Calu3 (cell line): ENCODE measurements at regions not wholly inside any gene's neighbourhood (a gene's known extent, or its start where the extent isn't known, plus 50 kb on each side); places are given as distances from the start of the nearest gene placed in this dataset.
"Not testable (repeated sequence)": the region's sequence is repeated elsewhere in the genome, so short reads cannot be mapped to it uniquely, and the experiment has no call there.

ENCODE experiments used
- BruUV-seq: library from RNA; stranded (reverse); fragments of 400-500 nt; replicated peaks from 2 replicates; lab custom pipeline; 2021; lab: Mats Ljungman, UMichigan
- CTCF ChIA-PET: fragments of 300-600 bp; sonication (Branson Sonifier 250); formaldehyde crosslinking; loops from one replicate; lab custom pipeline; 2022; ENCODE audit warnings: antibody characterized with exemption; lab: Charles Lee
- DNase-seq: peaks from one replicate; pipeline ENCODE4 v3.0.0; 2022
- H3K27ac Mint-ChIP-seq: one replicate; pipeline ENCODE4 v1.8.0; 2022; ENCODE audit warnings: mixed read lengths; ENCODE audit not compliant: unreplicated experiment
- H3K27me3 Mint-ChIP-seq: one replicate; pipeline ENCODE4 v1.8.0; 2022; ENCODE audit warnings: mixed read lengths; ENCODE audit not compliant: unreplicated experiment
- H3K36me3 Mint-ChIP-seq: one replicate; pipeline ENCODE4 v1.8.0; 2022; ENCODE audit warnings: mild to moderate bottlenecking, moderate library complexity, mixed read lengths; ENCODE audit not compliant: insufficient read depth, unreplicated experiment
- H3K4me1 Mint-ChIP-seq: one replicate; pipeline ENCODE4 v1.8.0; 2022; ENCODE audit warnings: mild to moderate bottlenecking, low read depth, mixed read lengths; ENCODE audit not compliant: unreplicated experiment
- H3K4me3 Mint-ChIP-seq: one replicate; pipeline ENCODE4 v1.8.0; 2022; ENCODE audit warnings: mild to moderate bottlenecking, low read depth, moderate library complexity, mixed read lengths; ENCODE audit not compliant: unreplicated experiment
- H3K9me3 Mint-ChIP-seq: one replicate; pipeline ENCODE4 v1.8.0; 2022; ENCODE audit warnings: low read depth, mixed read lengths; ENCODE audit not compliant: unreplicated experiment
- intact Hi-C: fragments of 100-400 bp; cut with micrococcal nuclease; formaldehyde crosslinking; loops from one replicate; pipeline ENCODE4 v1.10.0; 2022; ENCODE audit not compliant: unreplicated experiment
- TF ChIP-seq, protein P1 (sequence below): fragments of 200-600 bp; IDR thresholded peaks from one replicate; pipeline ENCODE4 v1.8.0; 2022; ENCODE audit warnings: antibody characterized with exemption; ENCODE audit not compliant: unreplicated experiment

DNA sequence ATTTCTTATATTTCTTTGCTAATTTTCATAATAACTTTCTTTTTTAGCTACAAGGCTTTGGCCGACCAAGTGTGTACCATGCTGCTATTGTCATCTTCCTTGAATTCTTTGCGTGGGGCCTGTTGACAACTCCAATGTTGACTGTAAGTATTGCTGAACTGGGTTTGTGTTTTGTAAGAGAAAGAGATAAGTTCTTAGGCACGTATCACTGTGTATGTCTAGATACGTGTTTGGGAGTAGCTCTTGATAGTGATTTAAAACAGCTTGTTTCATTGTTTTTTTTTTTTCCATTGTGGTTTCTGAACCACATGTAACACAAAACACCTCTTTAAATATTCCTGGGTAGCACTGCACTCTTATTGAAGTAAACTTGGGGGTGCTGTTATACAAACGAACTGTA lies 86.7 kb upstream of the NUTM2F start:
- intact Hi-C loops, DNase-seq, H3K27me3 Mint-ChIP-seq, H3K36me3 Mint-ChIP-seq, CTCF ChIA-PET, BruUV-seq, H3K4me1 Mint-ChIP-seq, H3K27ac Mint-ChIP-seq, H3K9me3 Mint-ChIP-seq, H3K4me3 Mint-ChIP-seq: not testable (repeated sequence)

DNA sequence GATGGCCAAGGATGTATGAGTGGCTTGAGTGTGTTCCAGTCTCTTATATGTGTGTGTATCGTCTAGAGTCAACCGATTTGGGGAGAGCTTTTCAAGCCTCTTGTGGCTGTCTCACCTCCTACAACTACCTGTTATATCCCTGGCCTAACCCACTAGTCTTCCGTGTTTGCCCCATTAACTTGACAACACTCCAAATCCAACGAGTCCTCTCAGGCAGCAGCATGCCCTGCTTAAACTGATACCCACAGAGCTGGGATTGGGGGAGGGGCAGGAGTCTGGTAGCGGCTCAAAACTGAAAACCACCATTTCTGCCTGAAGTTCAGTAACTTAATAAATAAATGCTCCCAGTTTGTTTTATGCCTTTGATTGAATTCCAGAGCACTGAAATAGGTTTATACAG lies 91.7 kb upstream of the NUTM2F start:
- not testable (repeated sequence) for DNase-seq

DNA sequence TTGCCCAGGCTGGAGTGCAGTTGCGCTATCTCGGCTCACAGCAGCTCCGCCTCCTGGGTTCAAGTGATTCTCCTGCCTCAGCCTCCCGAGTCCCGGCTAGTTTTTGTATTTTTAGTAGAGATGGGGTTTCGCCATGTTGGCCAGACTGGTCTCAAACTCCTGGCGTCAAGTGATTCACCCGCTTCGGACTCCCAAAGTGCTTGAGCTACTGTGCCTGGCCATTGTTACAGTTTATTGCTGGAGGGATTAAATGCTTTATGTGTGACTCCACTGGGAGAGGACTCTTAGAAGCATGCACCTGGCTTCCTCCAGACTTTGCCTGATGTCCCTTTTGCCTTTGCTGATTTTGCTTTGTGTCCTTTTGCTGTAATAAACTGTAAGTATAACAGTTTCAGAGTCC lies 93.5 kb upstream of the NUTM2F start:
- H3K4me3 Mint-ChIP-seq, BruUV-seq, CTCF ChIA-PET, H3K27ac Mint-ChIP-seq, DNase-seq, H3K27me3 Mint-ChIP-seq, intact Hi-C loops, H3K36me3 Mint-ChIP-seq, H3K4me1 Mint-ChIP-seq, H3K9me3 Mint-ChIP-seq: not testable (repeated sequence)

More for the DNA sequence above, 91.7 kb upstream of the NUTM2F start:
- BruUV-seq, H3K4me1 Mint-ChIP-seq, H3K27ac Mint-ChIP-seq, CTCF ChIA-PET, H3K27me3 Mint-ChIP-seq, H3K4me3 Mint-ChIP-seq, intact Hi-C loops, H3K36me3 Mint-ChIP-seq, H3K9me3 Mint-ChIP-seq: not testable (repeated sequence)

DNA sequence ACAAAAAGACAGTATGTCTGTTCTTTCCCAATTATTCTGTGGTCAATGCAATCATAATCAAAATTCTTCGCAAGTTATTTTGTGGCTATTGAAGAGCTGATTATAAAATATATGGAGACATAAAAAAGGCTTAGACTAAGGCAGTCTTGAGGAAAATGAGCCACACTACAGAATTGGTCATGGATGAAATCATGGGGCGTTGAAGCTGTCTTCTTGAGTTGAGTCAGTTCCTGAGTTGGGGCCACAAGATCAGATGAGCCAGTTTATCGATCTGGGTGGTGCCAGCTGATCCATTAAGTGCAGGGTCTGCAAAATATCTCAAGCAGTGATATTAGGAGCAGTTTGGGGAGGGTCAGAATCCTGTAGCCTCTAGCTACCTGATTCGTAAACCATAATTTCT lies 96.9 kb upstream of the NUTM2F start:
- DNase-seq, H3K27ac Mint-ChIP-seq, H3K9me3 Mint-ChIP-seq, intact Hi-C loops, BruUV-seq, CTCF ChIA-PET, H3K4me1 Mint-ChIP-seq, H3K4me3 Mint-ChIP-seq, H3K27me3 Mint-ChIP-seq, H3K36me3 Mint-ChIP-seq: not testable (repeated sequence)

DNA sequence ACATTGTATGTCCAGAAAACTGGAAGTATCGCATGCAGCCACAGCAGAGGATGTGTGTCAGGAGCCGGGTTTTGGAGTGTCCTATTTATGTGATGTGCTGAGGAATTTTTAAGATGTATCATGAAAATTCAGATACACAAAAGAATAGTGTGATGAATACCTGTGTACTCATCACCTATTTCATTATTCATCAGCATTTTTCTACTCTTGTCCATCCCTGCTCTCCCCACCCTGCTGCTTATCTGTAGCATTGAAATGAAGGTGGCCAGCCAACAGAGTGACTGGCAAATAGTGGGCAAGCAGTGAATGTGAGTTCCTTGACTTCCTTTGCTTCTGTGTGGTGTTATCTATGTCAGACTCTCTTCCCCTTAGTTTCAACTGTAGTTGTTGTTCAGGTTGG lies 108.7 kb upstream of the NUTM2F start:
- H3K27me3 Mint-ChIP-seq, intact Hi-C loops, H3K4me1 Mint-ChIP-seq, H3K36me3 Mint-ChIP-seq, H3K4me3 Mint-ChIP-seq, BruUV-seq, H3K27ac Mint-ChIP-seq, DNase-seq, H3K9me3 Mint-ChIP-seq, CTCF ChIA-PET: not testable (repeated sequence)

DNA sequence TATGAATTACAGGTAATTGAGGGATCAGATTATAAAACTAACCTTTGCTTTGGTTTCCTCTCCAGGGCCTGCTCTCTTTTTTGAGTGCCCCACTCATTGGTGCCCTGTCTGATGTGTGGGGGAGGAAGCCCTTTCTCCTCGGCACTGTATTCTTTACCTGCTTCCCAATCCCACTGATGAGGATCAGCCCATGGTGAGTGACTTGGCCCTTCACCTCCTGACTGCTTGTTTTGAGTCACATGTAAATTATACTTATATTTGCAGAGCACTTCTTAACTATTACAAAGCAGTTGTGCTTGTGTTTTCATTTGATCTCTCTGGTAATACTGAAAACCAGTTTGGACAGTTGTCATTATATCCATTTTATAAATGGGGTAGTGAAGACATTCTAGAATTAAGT lies 109.9 kb upstream of the NUTM2F start:
- BruUV-seq, H3K36me3 Mint-ChIP-seq, CTCF ChIA-PET, DNase-seq, H3K27ac Mint-ChIP-seq, H3K4me3 Mint-ChIP-seq, H3K9me3 Mint-ChIP-seq, H3K27me3 Mint-ChIP-seq, intact Hi-C loops: not testable (repeated sequence)
- H3K4me1 Mint-ChIP-seq = peaks cover 16% of the 10 kb centered on the region

DNA sequence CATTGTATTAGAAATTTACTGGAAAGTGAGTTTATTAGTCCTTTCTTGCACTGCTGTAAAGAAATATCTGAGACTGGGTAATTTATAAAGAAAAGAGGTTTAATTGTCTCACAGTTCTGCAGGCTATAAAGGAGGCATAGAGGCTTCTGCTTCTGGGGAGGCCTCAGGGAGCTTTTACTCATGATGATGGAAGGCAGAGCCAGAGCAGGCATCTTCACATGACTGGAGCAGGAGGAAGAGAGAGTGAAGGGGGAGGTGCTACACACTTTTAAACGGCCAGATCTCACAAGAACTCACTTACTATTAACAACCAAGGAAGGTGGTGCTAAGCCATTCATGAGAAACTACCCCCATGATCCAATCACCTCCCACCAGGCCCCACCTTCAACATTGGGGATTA lies 112.7 kb upstream of the NUTM2F start:
- H3K4me1 Mint-ChIP-seq = peaks cover 20% of the 10 kb centered on the region
- H3K4me3 Mint-ChIP-seq, H3K36me3 Mint-ChIP-seq, BruUV-seq, intact Hi-C loops, DNase-seq, H3K27me3 Mint-ChIP-seq, H3K9me3 Mint-ChIP-seq, H3K27ac Mint-ChIP-seq, CTCF ChIA-PET: not testable (repeated sequence)

DNA sequence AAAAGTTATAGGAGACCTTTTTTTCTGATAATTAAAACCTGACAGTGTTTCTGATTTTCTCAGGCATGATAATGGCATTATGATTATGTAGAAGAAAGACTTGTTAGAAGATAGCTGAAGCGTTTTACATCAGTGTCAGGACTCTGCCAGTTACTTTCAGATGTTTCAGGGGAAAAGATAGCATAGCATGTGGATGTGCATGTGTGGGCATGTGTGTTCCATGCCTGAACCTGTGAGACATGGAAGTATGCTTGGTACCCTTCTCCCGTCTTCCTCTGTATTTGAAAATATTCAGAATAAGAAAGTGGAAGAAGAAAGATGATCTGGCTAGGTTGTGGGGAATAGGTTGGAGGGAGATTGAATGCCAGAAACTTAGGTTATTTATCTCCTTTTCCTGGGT lies 113.1 kb upstream of the PCAT7 start:
- CTCF ChIA-PET = no interaction called here
- TF ChIP-seq, protein P1, sequence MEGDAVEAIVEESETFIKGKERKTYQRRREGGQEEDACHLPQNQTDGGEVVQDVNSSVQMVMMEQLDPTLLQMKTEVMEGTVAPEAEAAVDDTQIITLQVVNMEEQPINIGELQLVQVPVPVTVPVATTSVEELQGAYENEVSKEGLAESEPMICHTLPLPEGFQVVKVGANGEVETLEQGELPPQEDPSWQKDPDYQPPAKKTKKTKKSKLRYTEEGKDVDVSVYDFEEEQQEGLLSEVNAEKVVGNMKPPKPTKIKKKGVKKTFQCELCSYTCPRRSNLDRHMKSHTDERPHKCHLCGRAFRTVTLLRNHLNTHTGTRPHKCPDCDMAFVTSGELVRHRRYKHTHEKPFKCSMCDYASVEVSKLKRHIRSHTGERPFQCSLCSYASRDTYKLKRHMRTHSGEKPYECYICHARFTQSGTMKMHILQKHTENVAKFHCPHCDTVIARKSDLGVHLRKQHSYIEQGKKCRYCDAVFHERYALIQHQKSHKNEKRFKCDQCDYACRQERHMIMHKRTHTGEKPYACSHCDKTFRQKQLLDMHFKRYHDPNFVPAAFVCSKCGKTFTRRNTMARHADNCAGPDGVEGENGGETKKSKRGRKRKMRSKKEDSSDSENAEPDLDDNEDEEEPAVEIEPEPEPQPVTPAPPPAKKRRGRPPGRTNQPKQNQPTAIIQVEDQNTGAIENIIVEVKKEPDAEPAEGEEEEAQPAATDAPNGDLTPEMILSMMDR = no peak
- no peaks in the 10 kb centered on the region for H3K9me3 Mint-ChIP-seq
- no TSS peak for BruUV-seq
- H3K36me3 Mint-ChIP-seq = peaks cover 13% of the 10 kb centered on the region
- H3K27me3 Mint-ChIP-seq = no peaks in the 10 kb centered on the region
- DNase-seq = no peak
- intact Hi-C loops = no loop called here
- H3K4me3 Mint-ChIP-seq = no peak overlapping the region
- peaks cover 20% of the 10 kb centered on the region for H3K4me1 Mint-ChIP-seq
- no peak overlapping the region for H3K27ac Mint-ChIP-seq
